ENCODE measurements at regions not wholly inside any gene's neighbourhood (a gene's known extent, or its start where the extent isn't known, plus 50 kb on each side); places are given as distances from the start of the nearest gene placed in this dataset.

- no peak for TF ChIP-seq RAD21 (IDR thresholded peaks at IDR 0.05; ENCODE audit: low read depth)
- no peak for TF ChIP-seq CEBPB (IDR thresholded peaks at IDR 0.05)
- no peak for TF ChIP-seq TAF1 (IDR thresholded peaks at IDR 0.05; ENCODE audit: low read depth)
These were observed 120.9 kb upstream of the ABCB5 start for GRCh38 chr7:20494566-20494965.

Measured in Ishikawa (cell line).